Endothelial cell of umbilical vein (primary cell): ENCODE measurements at regions not wholly inside any gene's neighbourhood (a gene's known extent, or its start where the extent isn't known, plus 50 kb on each side); places are given as distances from the start of the nearest gene placed in this dataset.

Experiments
- BruUV-seq: library from RNA; stranded (reverse); fragments of 400-500 nt; replicated peaks from 2 replicates; lab custom pipeline; 2021; lab: Mats Ljungman, UMichigan
- CTCF ChIA-PET: fragments of 300-600, 350-600 bp; sonication (Branson Sonifier 250); formaldehyde crosslinking; loops from one replicate; lab custom pipeline; 2021; ENCODE audit warnings: antibody characterized with exemption, inconsistent platforms; lab: Charles Lee
- POLR2A ChIA-PET: fragments of 300-600, 350-600 bp; sonication (Branson Sonifier 250); formaldehyde crosslinking; loops from one replicate; lab custom pipeline; 2021; ENCODE audit warnings: antibody characterized with exemption, inconsistent platforms; lab: Charles Lee
- DNase-seq: peaks from one replicate; pipeline ENCODE4 v3.0.0-alpha.2; 2011; ENCODE audit warnings: low read depth, low spot score
- FAIRE-seq: peaks from 2 replicates; lab custom pipeline; 2011; peaks lifted over from hg19 to GRCh38; lab: Jason Lieb, UNC
- H2AFZ ChIP-seq: 2 replicates; pipeline ENCODE4 v1.6.0; 2012; ENCODE audit warnings: low read depth, low read length, control low read depth, inconsistent platforms
- H3K27ac ChIP-seq: 2 replicates; pipeline ENCODE4 v1.5.1; 2011; ENCODE audit warnings: low read depth, mild to moderate bottlenecking, control low read depth, low read length, moderate library complexity; ENCODE audit not compliant: insufficient read depth
- H3K27me3 ChIP-seq, 2 experiments: 2 replicates each; pipeline versions ENCODE4 v1.6.0 to v1.6.1; 2011; ENCODE audit warnings: low read length in 2 of 2, mixed read lengths in 1 of 2; ENCODE audit not compliant: control insufficient read depth in 2 of 2, insufficient read depth in 2 of 2
- H3K36me3 ChIP-seq, 2 experiments: 2 replicates in 1 of 2; 3 replicates in 1 of 2; pipeline ENCODE4 v1.5.1; 2011; ENCODE audit warnings: low read length in 2 of 2, mild to moderate bottlenecking in 1 of 2, moderate library complexity in 1 of 2; ENCODE audit not compliant: control insufficient read depth in 2 of 2, insufficient read depth in 2 of 2; ENCODE audit errors: extremely low read depth in 1 of 2
- H3K4me1 ChIP-seq: 3 replicates; pipeline ENCODE4 v1.5.1; 2011; ENCODE audit warnings: mild to moderate bottlenecking, low read length; ENCODE audit not compliant: control insufficient read depth, insufficient read depth; ENCODE audit errors: extremely low read depth
- H3K4me2 ChIP-seq: 2 replicates; pipeline ENCODE4 v1.6.1; 2011; ENCODE audit warnings: low read length, control low read depth, mixed read lengths; ENCODE audit not compliant: insufficient read depth
- H3K4me3 ChIP-seq, 3 experiments: fragments of 200-600 bp in 1 of 3; sonication (generic), shearing (Covaris generic) in 1 of 3; replicated peaks in 1 of 3; 2 replicates each; pipeline ENCODE4 v1.5.1; 2011 to 2016; ENCODE audit warnings: control low read depth in 3 of 3, low read length in 3 of 3, mild to moderate bottlenecking in 2 of 3, inconsistent platforms in 1 of 3, low read depth in 1 of 3, moderate library complexity in 1 of 3; ENCODE audit not compliant: insufficient read depth in 1 of 3
- H3K79me2 ChIP-seq: 2 replicates; pipeline ENCODE4 v1.6.0; 2012; ENCODE audit warnings: low read length, inconsistent platforms; ENCODE audit not compliant: control insufficient read depth, insufficient read depth
- H3K9ac ChIP-seq: replicated peaks from 2 replicates; pipeline ENCODE3; 2011; ENCODE audit warnings: low read length, control low read depth; ENCODE audit not compliant: insufficient read depth; ENCODE audit errors: extremely low read depth
- H3K9me1 ChIP-seq: replicated peaks from 3 replicates; pipeline ENCODE4 v1.6.0; 2011; ENCODE audit warnings: mild to moderate bottlenecking, low read length; ENCODE audit not compliant: control insufficient read depth, insufficient read depth; ENCODE audit errors: extremely low read depth
- H3K9me3 ChIP-seq: replicated peaks from 2 replicates; pipeline ENCODE4 v1.5.1; 2012; ENCODE audit warnings: low read length, inconsistent platforms; ENCODE audit not compliant: control insufficient read depth, insufficient read depth
- H4K20me1 ChIP-seq: replicated peaks from 2 replicates; pipeline ENCODE3; 2011; ENCODE audit warnings: mild to moderate bottlenecking, low read length; ENCODE audit not compliant: control insufficient read depth, insufficient read depth; ENCODE audit errors: extremely low read depth
- EZH2 ChIP-seq: IDR thresholded peaks from 2 replicates; pipeline ENCODE4 v1.6.1; 2012; ENCODE audit warnings: borderline replicate concordance, low read depth, mild to moderate bottlenecking, moderate library complexity, low read length, inconsistent platforms; ENCODE audit not compliant: severe bottlenecking
- GATA2 ChIP-seq: IDR thresholded peaks from 2 replicates; pipeline ENCODE4 v1.7.0; 2011; ENCODE audit warnings: low read depth, mild to moderate bottlenecking, moderate library complexity, mixed read lengths, low read length; ENCODE audit not compliant: insufficient read length, insufficient read depth
- JUN ChIP-seq: IDR thresholded peaks from 2 replicates; pipeline ENCODE4 v1.6.1; 2011; ENCODE audit warnings: borderline replicate concordance, low read depth; ENCODE audit not compliant: insufficient read length, insufficient read depth
- MAX ChIP-seq: IDR thresholded peaks from 2 replicates; pipeline ENCODE4 v1.6.1; 2011; ENCODE audit not compliant: insufficient read depth, insufficient read length
- MYC ChIP-seq: IDR thresholded peaks from one replicate; pipeline ENCODE4 v1.6.1; 2011; ENCODE audit warnings: mild to moderate bottlenecking, low read depth, low read length
- POLR2A ChIP-seq: IDR thresholded peaks from 2 replicates; pipeline ENCODE4 v1.6.1; 2012; ENCODE audit warnings: low read depth, mild to moderate bottlenecking, control low read depth, low read length
- dilution Hi-C: fragments of 300-500 bp; cut with MboI; formaldehyde crosslinking; loops from one replicate; pipeline ENCODE4 v1.15.0; 2019; ENCODE audit warnings: low sequenced_read_pairs; ENCODE audit not compliant: extremely low pct_ligation_motif_present
- intact Hi-C: fragments of 100-400 bp; cut with micrococcal nuclease; formaldehyde crosslinking; loops from one replicate; pipeline ENCODE4 v1.10.0; 2022
- TF ChIP-seq, protein P1 (sequence below), 2 donors: IDR thresholded peaks; 1 replicate in 1 of 2; 2 replicates in 1 of 2; pipeline ENCODE4 v1.5.1; 2011; ENCODE audit warnings: low read length in 2 of 2, mild to moderate bottlenecking in 2 of 2, moderate library complexity in 2 of 2, control low read depth in 1 of 2, inconsistent platforms in 1 of 2, low read depth in 1 of 2; ENCODE audit not compliant: insufficient read depth in 1 of 2; ENCODE audit errors: extremely low read depth in 1 of 2

- POLR2A ChIA-PET = no interaction called here
- no peak for FAIRE-seq
These were observed 256.8 kb upstream of the DDHD1 start for GRCh38 chr14:53409969-53410368.

DNA sequence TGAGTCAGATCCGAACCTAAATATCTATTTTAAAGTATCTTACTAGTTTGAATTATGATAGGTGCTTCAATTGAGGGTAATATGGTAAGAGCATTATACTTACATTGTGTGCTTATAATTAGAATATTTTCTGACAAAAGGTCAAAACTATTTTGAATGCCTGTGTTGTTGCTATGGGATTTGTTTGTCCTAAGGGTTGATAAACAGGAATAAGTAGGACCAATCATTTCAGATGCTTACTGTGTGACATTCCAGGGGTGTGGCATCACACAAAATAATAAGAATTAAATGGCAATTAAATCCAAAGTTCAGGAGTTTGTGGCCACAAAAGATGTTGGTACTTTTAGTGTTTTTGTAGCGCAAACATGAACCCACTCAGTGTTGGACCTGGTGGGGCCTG, 256.2 kb upstream of the DDHD1 start:
- H4K20me1 ChIP-seq = no peaks in the 10 kb centered on the region
- no peak overlapping the region for H3K27ac ChIP-seq
- peaks cover 0 to 3% of the 10 kb centered on the region in 2 experiments for H3K27me3 ChIP-seq
- no peak overlapping the region for H3K4me2 ChIP-seq
- dilution Hi-C loops = no loop called here
- no peaks in the 10 kb centered on the region for H3K9me3 ChIP-seq
- no peaks in the 10 kb centered on the region for H3K36me3 ChIP-seq
- ChIA-PET CTCF (interaction anchor here (1.3 to 1.6 kb wide), 2 partner anchors 16 to 920 kb away, joined by 3 to 4 read pairs; no protein-coding TSS in a partner anchor), POLR2A (no interaction called here)
- TF ChIP-seq MAX (no peak), POLR2A (no peak), EZH2 (no peak), MYC (no peak), GATA2 (no peak)
- TF ChIP-seq, protein P1, sequence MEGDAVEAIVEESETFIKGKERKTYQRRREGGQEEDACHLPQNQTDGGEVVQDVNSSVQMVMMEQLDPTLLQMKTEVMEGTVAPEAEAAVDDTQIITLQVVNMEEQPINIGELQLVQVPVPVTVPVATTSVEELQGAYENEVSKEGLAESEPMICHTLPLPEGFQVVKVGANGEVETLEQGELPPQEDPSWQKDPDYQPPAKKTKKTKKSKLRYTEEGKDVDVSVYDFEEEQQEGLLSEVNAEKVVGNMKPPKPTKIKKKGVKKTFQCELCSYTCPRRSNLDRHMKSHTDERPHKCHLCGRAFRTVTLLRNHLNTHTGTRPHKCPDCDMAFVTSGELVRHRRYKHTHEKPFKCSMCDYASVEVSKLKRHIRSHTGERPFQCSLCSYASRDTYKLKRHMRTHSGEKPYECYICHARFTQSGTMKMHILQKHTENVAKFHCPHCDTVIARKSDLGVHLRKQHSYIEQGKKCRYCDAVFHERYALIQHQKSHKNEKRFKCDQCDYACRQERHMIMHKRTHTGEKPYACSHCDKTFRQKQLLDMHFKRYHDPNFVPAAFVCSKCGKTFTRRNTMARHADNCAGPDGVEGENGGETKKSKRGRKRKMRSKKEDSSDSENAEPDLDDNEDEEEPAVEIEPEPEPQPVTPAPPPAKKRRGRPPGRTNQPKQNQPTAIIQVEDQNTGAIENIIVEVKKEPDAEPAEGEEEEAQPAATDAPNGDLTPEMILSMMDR (IDR thresholded peaks at IDR 0.05; ENCODE audit: extremely low read depth in 1 of 2, insufficient read depth in 1 of 2, low read depth in 1 of 2, low read length in 2 of 2) = no peak
- H3K9ac ChIP-seq = no peak overlapping the region
- intact Hi-C loops = no loop called here
- FAIRE-seq = no peak
- no peak overlapping the region for H3K4me3 ChIP-seq
- no TSS peak for BruUV-seq
- no peak for DNase-seq
- H2AFZ ChIP-seq = no peak overlapping the region
- no peaks in the 10 kb centered on the region for H3K79me2 ChIP-seq
- H3K9me1 ChIP-seq = no peaks in the 10 kb centered on the region
- H3K4me1 ChIP-seq = no peaks in the 10 kb centered on the region

More at GRCh38 chr14:53409969-53410368, 256.8 kb upstream of the DDHD1 start:
- H3K4me3 ChIP-seq = no peak overlapping the region
- no peak overlapping the region for H3K4me2 ChIP-seq
- H4K20me1 ChIP-seq = no peaks in the 10 kb centered on the region
- DNase-seq = no peak
- no TSS peak for BruUV-seq
- H3K9me1 ChIP-seq = no peaks in the 10 kb centered on the region
- dilution Hi-C loops (no loop called here), intact Hi-C loops (no loop called here)
- no peak overlapping the region for H3K27ac ChIP-seq
- peaks cover 0 to 3% of the 10 kb centered on the region in 2 experiments for H3K27me3 ChIP-seq
- no peaks in the 10 kb centered on the region for H3K4me1 ChIP-seq
- H3K9me3 ChIP-seq = no peaks in the 10 kb centered on the region
- TF ChIP-seq GATA2 = no peak
- TF ChIP-seq JUN = peak; percentile 6
- CTCF ChIA-PET = interaction anchor here (1.3 to 4.4 kb wide), 5 partner anchors 12 to 938 kb away, joined by 3 to 49 read pairs (median 4); no protein-coding TSS in a partner anchor
- H3K79me2 ChIP-seq = no peaks in the 10 kb centered on the region
- H3K36me3 ChIP-seq = no peaks in the 10 kb centered on the region
- no peak overlapping the region for H2AFZ ChIP-seq
- no peak overlapping the region for H3K9ac ChIP-seq
